GM18502 (cell line): ENCODE measurements at regions not wholly inside any gene's neighbourhood (a gene's known extent, or its start where the extent isn't known, plus 50 kb on each side); places are given as distances from the start of the nearest gene placed in this dataset.

Experiments used
- ATAC-seq: cut with Tn5 transposase; IDR thresholded peaks from one replicate; pipeline ENCODE4 v1.9.1; 2021; ENCODE audit warnings: mild to moderate bottlenecking; ENCODE audit not compliant: unreplicated experiment, poor library complexity

- no peak for ATAC-seq
Measured at GRCh38 chr1:224486801-224487583, 52.4 kb upstream of the WDR26 start.

- no peak for ATAC-seq
Measured at GRCh38 chr1:224488806-224489499, 54.4 kb upstream of the WDR26 start.

GRCh38 chr1:224489534-224490365 is 55.2 kb upstream of the WDR26 start:
- ATAC-seq, result no peak

- no peak for ATAC-seq
Measured at GRCh38 chr1:224490549-224491537, 56.2 kb upstream of the WDR26 start.

- no peak for ATAC-seq
Measured at GRCh38 chr1:224492015-224492414, 57.4 kb upstream of the WDR26 start.

- ATAC-seq, result no peak
Measured at GRCh38 chr1:224492632-224493031, 58.0 kb upstream of the WDR26 start.

DNA sequence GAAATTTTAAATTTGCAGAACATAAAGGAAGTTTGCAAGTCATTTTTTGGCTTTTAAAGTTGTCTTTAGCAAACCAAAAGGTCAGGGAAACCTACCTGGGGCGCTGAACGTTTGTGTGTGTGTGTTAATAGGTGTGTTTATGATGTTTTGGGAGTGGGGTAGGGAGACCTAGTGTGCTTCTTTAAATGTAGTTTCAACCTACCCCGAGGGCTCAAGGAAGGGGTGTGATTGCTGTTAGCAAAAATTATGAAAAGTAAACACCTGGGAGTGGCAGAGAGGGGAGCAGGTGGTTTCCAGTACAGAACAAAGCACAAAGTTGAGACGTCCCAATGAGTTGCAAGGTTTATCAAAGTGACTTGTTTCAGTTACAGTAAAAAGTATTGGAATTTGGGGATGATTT is 58.7 kb upstream of the WDR26 start:
- no peak for ATAC-seq

GRCh38 chr1:224494343-224494742 is 59.7 kb upstream of the WDR26 start:
- no peak for ATAC-seq

- no peak for ATAC-seq
Measured at GRCh38 chr1:224495866-224496265, 61.3 kb upstream of the WDR26 start.

- ATAC-seq, result no peak
Measured at GRCh38 chr1:224496826-224497225, 62.2 kb upstream of the WDR26 start.

DNA sequence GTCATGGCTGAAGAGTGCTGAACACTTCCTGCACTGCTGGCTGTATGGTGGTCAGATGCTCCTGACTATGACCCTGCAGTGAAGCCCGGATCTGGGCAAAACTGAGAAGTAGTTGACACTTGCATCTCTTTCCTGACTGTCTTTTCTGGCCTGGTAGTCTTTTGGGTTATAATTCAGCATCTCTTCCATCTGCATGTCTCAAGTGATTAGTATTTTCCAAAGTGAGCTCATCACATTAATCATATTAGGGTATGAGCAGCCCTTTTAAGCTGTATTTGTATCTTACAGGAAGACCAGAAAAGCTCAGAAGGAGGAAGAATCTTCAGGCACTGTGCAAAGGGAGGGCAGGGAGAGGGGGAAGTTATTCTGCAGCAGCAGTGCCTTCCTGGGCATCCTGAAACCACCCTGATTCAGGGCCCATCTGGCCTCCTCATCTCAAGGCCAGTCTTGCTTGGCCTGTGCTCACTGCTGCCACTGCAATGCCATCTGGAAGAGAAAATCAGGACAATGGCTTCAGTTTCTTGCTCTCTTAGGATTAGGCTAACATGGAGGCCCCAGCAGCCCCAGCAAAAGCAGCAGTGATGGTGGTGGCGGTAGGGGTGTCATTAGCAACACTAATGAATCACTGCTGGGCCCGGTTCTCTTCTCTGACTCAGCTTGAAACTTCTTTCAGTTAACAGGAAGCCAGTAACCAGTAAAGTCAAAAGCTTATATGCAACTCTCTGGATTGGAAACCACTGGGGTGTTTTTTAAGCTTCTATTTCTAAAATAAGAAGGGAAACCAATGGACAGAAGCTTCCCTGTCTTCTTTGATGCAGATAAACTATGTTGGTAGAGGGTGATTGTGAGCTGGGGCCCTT is 63.3 kb upstream of the WDR26 start:
- peak; percentile 96 for ATAC-seq

- no peak for ATAC-seq
Measured at GRCh38 chr1:224498574-224499170, 64.1 kb upstream of the WDR26 start.

GRCh38 chr1:224499204-224499603 is 64.6 kb upstream of the WDR26 start:
- no peak for ATAC-seq

GRCh38 chr1:224500796-224501195 is 66.2 kb upstream of the WDR26 start:
- no peak for ATAC-seq

DNA sequence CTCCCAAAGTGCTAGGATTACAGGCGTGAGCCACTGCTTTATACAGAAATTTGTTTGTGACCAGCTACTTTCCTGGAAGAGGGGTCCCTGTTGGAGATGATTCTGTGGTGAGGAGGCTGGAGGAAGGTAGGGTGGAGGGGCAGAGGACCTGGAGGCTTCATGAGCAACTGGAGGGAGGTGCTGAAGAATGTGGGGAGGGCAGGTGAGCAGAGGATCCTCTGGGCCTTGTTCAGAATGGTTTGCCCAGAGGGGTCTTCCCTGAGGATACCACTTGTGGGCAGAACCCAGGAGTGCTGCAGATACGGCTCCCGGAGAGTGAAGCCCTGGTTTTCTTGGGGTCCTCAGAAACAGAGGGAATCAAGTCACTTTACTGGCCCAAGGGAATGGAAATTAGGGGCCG is 67.2 kb upstream of the WDR26 start:
- ATAC-seq, result no peak

DNA sequence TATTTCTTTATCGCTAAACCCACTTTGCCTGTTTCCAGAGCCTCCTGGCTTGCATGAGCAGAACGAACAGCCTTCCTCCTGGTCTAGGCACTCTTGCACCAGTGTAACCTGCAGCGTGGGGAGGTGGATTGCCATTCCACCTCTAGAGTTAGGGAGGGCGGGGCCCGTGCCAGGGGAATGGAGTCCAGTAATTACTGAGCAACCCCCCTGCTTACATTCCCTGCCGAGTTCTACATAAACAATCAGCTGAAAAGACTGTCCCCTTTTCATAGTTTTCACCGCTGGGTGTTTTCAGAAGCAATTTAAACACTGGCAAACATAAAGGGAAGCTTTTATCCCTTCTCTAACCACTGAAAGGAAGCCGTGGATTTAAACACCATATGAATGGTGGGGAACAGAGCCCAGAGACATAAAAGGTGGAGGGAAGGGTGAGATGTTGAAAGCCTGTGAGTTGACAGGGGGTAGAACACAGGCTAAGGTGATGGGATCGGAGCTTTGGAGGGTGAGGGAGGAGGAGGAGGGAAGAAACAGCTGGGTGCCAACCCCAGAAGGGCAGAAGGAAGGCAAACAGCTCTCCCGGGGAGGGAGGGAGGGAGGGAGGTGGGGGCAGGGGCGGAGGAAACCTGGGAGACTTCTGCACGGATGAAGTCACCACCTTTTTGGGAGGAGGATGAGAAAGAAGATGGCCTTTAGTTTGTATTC is 68.0 kb upstream of the WDR26 start:
- no peak for ATAC-seq

DNA sequence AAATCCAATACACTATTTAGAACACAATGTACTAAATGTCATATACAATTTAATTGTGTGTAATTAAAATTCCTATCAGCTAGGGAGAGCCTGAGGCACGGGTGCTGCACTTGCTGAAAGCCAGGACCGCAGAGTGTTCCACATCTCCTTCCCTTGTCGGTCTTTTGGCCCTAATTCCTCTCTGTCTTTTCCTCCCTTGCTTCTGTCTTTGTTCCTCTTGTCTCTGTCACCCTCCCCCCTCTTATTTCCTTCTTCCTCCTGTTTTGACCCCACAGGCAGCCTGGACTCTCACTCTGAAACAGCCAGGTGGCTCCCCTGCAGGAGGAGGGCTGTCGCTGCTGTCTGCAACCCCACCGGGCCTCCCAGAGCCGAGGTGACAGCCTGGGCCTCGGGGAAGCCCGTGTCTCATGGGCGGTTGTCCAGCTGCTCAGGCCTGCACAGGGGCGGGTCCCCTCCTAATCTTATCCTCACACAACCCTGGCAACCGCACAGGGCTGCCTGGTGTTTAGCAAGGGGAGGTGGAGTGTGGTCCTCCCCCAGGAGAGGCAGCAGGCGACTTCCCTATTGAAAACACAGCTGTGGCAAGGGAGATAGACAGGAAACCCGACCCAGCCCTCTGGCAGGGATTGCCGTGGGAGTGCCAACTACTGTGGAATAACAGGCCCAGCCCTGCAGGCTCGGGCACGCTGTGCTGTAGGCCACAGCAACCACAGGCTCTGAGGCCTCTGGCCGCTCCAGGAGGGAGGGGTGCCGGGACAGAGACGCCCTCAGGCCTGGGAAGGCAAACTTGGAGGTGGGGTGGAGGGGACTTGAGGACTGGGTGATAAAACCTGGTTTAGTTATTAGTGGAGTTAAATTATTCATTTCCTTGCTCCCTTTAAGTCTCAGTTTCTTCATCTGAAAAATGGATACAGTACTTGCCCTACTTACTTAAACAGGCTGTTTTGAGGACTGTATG is 68.8 kb upstream of the WDR26 start:
- ATAC-seq, result peak; percentile 93
